Mucosa of descending colon (tissue), 3 donors: ENCODE measurements at regions not wholly inside any gene's neighbourhood (a gene's known extent, or its start where the extent isn't known, plus 50 kb on each side); places are given as distances from the start of the nearest gene placed in this dataset.

Experiments used
- ATAC-seq: fragments of 200-7000 bp; cut with Tn5 transposase; one replicate; pipeline ENCODE4 v1.9.1; 2020; ENCODE audit warnings: mild to moderate bottlenecking, moderate library complexity
- DNase-seq, 3 donors: peaks; one replicate each; pipeline ENCODE4 v3.0.0-alpha.2; 2020
- H3K36me3 ChIP-seq: fragments of 200-600 bp; one replicate; pipeline ENCODE4 v1.8.0; 2021; ENCODE audit warnings: low read depth, mild to moderate bottlenecking
- H3K4me1 ChIP-seq: fragments of 200-600 bp; one replicate; pipeline ENCODE4 v1.8.0; 2021; ENCODE audit warnings: low read depth, mild to moderate bottlenecking
- H3K4me3 ChIP-seq: fragments of 200-600 bp; one replicate; pipeline ENCODE4 v1.8.0; 2021; ENCODE audit warnings: mild to moderate bottlenecking
- H3K9me3 ChIP-seq: fragments of 200-600 bp; one replicate; pipeline ENCODE4 v1.8.0; 2021; ENCODE audit warnings: mild to moderate bottlenecking
- intact Hi-C, 2 donors: fragments of 100-400 bp; cut with DNase I in 1 of 2; cut with micrococcal nuclease in 1 of 2; formaldehyde crosslinking; loops; one replicate each; pipeline versions ENCODE4 v1.11.0 to v1.11.1; 2022; cut with DNase I, micrococcal nuclease
- TF ChIP-seq, protein P1 (sequence below): fragments of 200-600 bp; IDR thresholded peaks from one replicate; pipeline ENCODE4 v1.8.0; 2022; ENCODE audit warnings: antibody characterized with exemption, mild to moderate bottlenecking
- donor health status: DM: no; HTN: no; CAD: no; lungs with moderate emphysema.
- donor health status: DM: no; HTN: no; CAD: no.
- donor health status: DM: no; HTN: yes; CAD: no.

DNA sequence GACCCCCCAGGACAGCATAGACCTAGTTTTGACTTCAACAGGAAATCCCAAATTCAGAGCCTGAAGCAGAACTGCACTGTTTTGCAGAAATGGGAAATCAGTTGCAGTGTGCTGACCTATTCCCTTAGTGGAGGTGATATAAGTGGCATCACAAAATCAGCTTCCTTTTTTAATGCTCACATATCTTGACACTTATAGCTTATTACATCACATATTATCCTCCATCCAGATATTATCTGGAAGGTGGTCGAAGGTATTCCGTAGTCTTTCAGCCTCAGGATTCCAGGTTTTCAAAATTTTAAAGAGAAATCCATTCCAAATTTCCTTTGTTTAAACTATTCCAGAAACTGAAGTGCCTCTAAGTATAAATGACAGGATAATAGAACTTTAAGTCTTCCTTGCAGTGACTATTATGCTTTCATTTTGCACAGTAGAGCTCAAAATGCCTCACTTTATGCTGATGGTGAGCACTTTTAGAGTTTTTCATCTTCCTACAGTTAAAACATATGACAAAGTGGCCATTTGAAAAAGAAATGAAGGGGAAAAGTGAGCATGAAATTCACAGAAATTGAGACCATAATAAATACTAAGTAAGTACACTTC lies 106.4 kb upstream of the DPYD start:
- no peaks in the 10 kb centered on the region for H3K36me3 ChIP-seq
- no peak for ATAC-seq
- intact Hi-C loops = no loop called here
- H3K4me3 ChIP-seq = no peak overlapping the region
- no peak for DNase-seq
- TF ChIP-seq, protein P1, sequence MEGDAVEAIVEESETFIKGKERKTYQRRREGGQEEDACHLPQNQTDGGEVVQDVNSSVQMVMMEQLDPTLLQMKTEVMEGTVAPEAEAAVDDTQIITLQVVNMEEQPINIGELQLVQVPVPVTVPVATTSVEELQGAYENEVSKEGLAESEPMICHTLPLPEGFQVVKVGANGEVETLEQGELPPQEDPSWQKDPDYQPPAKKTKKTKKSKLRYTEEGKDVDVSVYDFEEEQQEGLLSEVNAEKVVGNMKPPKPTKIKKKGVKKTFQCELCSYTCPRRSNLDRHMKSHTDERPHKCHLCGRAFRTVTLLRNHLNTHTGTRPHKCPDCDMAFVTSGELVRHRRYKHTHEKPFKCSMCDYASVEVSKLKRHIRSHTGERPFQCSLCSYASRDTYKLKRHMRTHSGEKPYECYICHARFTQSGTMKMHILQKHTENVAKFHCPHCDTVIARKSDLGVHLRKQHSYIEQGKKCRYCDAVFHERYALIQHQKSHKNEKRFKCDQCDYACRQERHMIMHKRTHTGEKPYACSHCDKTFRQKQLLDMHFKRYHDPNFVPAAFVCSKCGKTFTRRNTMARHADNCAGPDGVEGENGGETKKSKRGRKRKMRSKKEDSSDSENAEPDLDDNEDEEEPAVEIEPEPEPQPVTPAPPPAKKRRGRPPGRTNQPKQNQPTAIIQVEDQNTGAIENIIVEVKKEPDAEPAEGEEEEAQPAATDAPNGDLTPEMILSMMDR = no peak
- H3K4me1 ChIP-seq = no peaks in the 10 kb centered on the region
- H3K9me3 ChIP-seq = no peaks in the 10 kb centered on the region

DNA sequence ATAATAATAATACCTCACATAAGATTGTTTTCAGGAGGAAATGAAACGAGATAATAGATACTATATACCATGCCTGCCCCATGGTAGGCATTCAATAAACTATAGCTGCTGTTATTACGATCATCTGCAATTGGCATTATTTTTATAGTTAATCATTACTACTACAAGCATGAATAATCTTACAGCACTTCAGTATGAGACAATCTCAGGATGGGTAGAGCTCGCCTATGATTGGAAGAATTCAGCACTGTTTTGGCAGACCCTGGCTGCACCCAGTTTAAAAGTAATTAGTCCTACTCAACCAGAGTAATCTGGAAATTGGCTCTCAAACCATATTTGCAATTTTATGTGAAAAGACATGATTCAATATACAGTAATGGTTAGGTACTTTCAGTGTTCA lies 105.0 kb upstream of the DPYD start:
- no peak overlapping the region for H3K4me3 ChIP-seq

DNA sequence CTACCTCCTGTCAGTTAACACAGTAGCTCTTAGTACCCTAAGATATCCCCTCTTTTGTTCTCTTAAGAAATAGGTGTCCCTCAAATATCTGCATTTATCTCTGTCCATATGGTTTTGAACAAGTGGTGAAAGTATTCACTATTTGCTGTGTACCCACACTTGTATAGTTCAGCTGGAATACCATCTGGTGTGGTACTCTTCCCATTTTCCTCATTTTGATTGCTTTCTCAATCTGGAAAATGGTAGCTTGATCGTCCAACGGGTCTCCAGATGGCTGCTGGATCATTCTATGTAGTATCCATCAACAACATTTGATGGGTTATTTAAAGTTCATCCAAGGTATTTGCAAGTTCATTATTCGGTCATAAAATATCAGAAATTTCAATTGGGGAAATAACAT lies 100.3 kb upstream of the DPYD start:
- ATAC-seq (no peak), DNase-seq (no peak)
- TF ChIP-seq, protein P1 = no peak
- H3K36me3 ChIP-seq = no peaks in the 10 kb centered on the region
- H3K4me1 ChIP-seq = no peaks in the 10 kb centered on the region
- intact Hi-C loops = no loop called here
- H3K9me3 ChIP-seq = no peaks in the 10 kb centered on the region
- H3K4me3 ChIP-seq = no peak overlapping the region

More for the DNA sequence above, 105.0 kb upstream of the DPYD start:
- H3K4me1 ChIP-seq = no peaks in the 10 kb centered on the region
- TF ChIP-seq, protein P1 = no peak
- DNase-seq = no peak
- H3K36me3 ChIP-seq = no peaks in the 10 kb centered on the region
- no peaks in the 10 kb centered on the region for H3K9me3 ChIP-seq
- ATAC-seq = no peak
- intact Hi-C loops = no loop called here

DNA sequence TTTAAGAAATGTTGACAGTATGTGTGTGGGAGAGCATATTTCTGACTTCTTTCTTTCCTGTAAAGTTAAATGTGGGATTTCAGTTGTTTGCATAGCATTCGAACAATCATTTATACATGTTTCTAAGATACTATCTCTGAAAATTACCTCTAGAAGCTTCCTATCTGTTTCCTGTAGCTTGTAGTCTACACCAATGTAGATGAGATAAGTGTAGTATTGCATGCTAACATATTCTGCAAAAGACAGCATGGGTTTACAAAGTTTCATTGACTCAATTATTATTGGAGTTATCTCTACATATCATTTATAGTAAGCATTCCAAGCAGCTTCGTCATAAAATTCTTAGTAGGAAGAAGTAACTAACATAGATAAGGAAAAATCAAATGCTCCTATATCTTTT lies 98.9 kb upstream of the DPYD start:
- DNase-seq (no peak), ATAC-seq (no peak)
- no peaks in the 10 kb centered on the region for H3K4me1 ChIP-seq
- intact Hi-C loops = no loop called here
- TF ChIP-seq, protein P1 = no peak
- H3K4me3 ChIP-seq = no peak overlapping the region
- no peaks in the 10 kb centered on the region for H3K9me3 ChIP-seq
- no peaks in the 10 kb centered on the region for H3K36me3 ChIP-seq

DNA sequence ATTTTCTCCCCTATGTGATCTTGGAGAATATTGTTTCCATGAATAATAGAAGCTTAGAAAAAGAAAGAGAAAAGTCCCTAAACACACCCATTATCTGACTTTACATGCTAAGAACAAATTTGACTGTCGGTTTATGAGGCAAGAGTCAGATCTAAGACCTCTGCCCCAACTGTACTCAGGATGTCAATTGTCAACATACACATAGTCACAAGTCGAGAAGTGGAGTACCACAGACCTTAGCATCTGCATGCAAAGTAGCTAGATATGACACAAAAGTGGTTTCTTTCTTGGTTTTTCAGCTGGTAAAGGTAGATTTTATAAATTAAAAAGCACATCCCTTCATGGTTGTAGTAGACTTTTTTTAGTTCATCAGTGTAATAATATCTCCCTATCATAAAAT lies 97.2 kb upstream of the DPYD start:
- Histone ChIP-seq H3K4me1 (no peaks in the 10 kb centered on the region), H3K4me3 (no peak overlapping the region), H3K36me3 (no peaks in the 10 kb centered on the region), H3K9me3 (no peaks in the 10 kb centered on the region)
- ATAC-seq = no peak
- intact Hi-C loops = no loop called here
- no peak for DNase-seq
- TF ChIP-seq, protein P1 = no peak

DNA sequence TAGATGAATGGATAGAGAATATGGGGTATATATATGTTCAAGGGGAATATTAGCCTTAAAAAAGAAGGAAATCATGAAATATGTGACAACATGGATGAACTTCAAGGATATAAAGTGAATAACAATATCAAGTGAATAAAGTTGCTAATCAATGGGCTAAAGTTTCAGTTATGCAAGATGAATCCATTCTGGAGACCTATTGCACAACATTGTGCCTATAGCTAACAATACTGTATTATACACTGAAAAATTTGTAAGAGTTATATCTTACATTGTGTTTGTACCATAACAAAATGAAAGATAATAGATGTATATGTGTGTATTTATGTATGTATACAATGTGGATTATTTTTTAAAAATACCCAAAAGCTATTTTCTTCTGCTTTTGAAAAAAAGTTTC lies 96.3 kb upstream of the DPYD start:
- TF ChIP-seq, protein P1 = no peak
- Histone ChIP-seq H3K36me3 (no peaks in the 10 kb centered on the region), H3K4me3 (no peak overlapping the region), H3K9me3 (no peaks in the 10 kb centered on the region), H3K4me1 (no peaks in the 10 kb centered on the region)
- DNase-seq (no peak), ATAC-seq (no peak)
- intact Hi-C loops = no loop called here
